ENCODE measurements at regions not wholly inside any gene's neighbourhood (a gene's known extent, or its start where the extent isn't known, plus 50 kb on each side); places are given as distances from the start of the nearest gene placed in this dataset.
"Not testable (repeated sequence)": the region's sequence is repeated elsewhere in the genome, so short reads cannot be mapped to it uniquely, and the experiment has no call there.

GRCh38 chr11:29244355-29244754 lies 772.5 kb downstream of the KCNA4 start:
- DNase-seq (ENCODE audit: low spot score), result no peak

DNA sequence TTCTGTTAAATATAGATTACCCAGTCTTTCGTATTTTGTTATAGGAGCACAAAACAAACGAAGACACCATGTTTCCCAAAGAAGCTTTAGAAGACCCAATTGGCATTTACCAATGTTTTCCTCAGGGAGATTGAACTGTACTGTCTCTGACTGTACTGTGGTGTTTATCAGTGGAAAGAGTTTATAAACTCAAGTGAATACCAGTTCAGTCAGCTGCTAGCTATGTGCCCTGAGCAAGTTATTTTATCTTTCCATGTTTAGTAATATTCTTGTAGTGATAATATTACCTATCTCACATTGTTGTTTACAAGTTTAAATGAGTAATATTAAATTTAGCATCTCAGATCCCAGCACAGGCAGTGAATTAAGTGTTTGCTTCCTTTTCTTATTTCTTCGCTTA lies 773.2 kb downstream of the KCNA4 start:
- no peak for DNase-seq (ENCODE audit: low spot score)

DNA sequence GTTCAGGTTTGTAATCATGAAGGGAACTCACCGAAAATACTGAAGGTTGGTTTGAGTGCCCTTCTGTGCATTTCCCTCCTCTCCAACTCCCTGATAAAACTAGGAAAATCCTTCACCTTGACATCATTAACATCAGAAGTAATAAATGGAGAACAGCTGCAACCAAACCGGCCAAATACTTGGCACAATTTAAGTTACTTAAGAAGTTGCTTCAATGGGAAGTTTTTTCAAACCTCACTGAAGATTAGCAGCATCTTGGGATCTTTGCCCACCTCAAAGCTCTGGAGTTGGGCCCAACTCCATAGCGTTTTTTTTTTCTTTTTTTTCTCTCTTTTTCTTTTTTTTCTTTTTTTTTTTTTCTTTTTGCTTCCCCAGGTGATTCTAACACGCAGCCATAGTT lies 784.8 kb downstream of the KCNA4 start:
- no peak for DNase-seq (ENCODE audit: low spot score)

DNA sequence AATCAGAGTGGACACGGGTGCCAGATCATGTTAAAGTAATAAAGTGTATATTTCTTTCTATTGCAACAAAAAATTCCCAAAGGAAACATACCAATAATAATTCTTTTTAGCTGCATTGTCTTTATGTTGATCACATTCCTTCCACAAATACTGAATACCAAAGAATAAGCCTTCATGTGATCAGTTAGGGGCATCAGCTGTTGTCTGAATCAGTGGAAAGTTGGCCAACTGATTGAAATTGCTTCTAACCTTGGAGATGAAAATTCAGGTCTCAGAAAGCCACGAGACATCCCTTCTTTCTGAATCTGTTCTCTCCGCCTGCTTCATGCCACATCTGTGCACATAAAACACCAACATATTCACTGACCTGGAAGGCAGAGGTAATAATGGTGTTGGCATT lies 785.2 kb downstream of the KCNA4 start:
- DNase-seq (ENCODE audit: low spot score), result no peak

- DNase-seq (ENCODE audit: low spot score), result no peak
These were observed 789.0 kb downstream of the KCNA4 start for GRCh38 chr11:29227811-29228210.

DNA sequence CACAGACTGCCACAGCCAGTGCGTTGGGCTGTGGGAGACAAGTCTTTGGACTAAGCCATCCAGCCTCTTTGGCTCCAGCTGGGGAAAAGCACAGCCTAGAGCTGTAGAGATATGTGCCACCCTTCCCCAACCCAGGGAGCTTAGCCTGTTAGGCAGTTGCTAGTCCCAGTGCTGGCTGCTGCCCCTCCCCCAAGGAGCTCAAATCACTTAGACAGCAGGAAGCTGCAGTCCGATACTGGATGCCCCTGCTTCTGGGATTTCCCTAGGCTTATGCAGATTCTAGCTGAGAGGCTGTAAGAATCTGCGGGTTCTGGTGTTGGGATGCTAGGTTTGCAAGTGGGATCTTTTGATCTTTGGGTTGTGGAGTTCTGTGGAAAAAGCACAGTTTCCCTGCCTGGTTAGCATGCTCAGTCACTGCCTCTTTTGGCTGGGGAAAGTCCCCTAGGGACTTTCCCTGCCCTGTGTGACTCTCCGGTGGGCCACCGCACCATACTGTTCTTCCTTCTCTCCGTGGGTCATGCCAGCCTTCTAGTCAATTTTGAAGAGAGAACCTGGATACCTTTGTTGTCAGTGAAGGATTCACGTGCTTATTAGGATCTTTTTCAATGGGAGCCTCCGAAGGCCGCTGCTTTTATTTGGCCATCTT lies 792.0 kb downstream of the KCNA4 start:
- DNase-seq (ENCODE audit: low spot score), result peak; percentile 24

DNA sequence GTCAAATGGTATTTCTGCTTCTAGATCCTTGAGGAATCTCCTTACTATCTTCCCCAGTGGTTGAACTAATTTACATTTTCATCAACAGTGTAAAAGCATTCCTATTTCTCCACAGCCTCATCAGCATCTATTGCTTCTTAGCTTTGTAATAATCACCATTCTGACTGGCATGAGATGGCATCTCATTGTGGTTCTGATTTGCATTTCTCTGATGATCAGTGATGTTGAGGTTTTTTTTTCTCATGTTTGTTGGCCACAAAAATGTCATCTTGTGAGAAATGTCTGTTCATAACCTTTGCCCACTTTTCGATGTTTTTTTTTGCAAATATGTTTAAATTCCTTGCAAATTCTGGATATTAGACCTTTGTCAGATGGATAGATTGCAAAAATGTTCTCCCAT lies 797.3 kb downstream of the KCNA4 start:
- DNase-seq (ENCODE audit: low spot score), result not testable (repeated sequence)

GRCh38 chr11:29217901-29218300 lies 798.9 kb downstream of the KCNA4 start:
- DNase-seq (ENCODE audit: low spot score), result no peak

- DNase-seq (ENCODE audit: low spot score), result no peak
These were observed 802.0 kb downstream of the KCNA4 start for GRCh38 chr11:29214833-29215232.

GRCh38 chr11:29211202-29211601 lies 805.6 kb downstream of the KCNA4 start:
- DNase-seq (ENCODE audit: low spot score), result no peak

- no peak for DNase-seq (ENCODE audit: low spot score)
These were observed 806.4 kb downstream of the KCNA4 start for GRCh38 chr11:29210426-29210825.

DNA sequence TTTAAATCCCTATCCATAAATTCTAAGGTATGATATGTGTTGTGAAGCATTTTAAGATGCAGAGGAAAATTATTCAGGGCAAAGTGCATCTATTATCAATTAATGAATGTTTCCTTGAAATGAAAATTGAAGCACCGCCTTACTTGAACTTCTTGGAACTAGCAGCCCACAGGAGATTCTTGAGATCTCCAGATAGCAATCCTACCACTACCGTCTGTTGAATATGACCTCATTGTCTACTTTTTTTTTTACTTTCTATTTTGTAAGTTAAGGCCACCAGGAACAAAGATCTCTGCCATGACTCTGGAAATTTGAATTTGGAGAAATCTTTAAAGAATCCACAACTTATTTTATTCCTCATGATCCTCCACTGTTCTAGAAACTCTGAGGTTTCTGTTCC lies 808.7 kb downstream of the KCNA4 start:
- DNase-seq (ENCODE audit: low spot score), result no peak

DNA sequence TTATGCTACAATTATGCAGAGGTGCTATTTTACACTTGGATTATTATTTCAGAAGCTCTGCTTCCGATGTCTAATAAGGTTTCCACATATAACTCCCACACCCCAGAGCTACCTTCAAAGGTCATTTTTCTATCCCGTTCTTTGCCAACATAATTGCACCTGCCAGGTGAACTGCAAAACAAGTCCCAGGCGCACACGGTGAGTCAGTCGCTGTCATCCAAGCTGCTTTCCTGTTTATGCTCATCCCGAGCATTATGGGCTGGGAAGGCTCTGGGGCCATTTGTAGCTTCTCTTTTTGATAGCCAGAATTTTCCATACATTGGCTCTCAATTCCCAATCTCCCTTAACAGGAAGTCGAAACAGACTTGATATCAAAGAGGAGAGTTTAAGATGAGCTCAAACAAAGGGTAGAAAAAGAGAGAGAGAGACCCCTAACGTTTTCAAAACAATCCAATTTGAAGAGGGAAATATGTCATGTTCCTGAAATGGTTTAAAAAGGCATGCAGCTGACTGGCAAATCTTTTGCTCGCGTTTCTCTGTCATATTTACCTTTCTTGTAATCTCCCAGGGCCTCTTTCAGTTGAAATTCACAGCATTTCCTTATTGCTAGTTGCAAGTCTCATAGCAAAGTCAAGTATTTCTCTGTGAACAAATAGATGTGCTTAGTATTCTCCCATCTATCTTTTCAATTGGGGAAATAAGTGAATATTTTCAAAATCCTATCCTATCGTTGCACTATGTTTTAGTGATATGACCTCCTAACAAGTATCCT lies 815.9 kb downstream of the KCNA4 start:
- DNase-seq (ENCODE audit: low spot score), result no peak

DNA sequence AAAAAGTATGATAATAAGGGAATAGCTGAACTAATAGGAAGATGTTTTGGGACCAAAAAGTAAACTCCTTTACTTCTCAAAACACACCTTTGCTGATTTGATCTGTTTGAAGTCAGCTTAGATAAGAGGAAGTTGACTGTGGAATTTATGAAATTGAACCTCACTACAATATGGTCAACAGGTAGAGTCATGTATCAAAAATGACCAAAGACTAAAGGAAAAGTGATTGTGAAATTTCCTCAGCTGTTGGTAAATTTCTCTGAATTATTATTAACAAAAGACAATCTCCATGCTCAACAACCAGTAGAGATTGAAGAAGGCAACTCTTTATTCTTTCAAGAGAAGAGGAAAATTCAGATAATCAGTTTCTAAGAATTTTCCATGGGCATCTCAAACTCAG lies 826.5 kb downstream of the KCNA4 start:
- no peak for DNase-seq (ENCODE audit: low spot score)

- DNase-seq (ENCODE audit: low spot score), result no peak
These were observed 829.6 kb downstream of the KCNA4 start for GRCh38 chr11:29187215-29187614.

- no peak for DNase-seq (ENCODE audit: low spot score)
These were observed 831.6 kb downstream of the KCNA4 start for GRCh38 chr11:29184939-29185890.

DNA sequence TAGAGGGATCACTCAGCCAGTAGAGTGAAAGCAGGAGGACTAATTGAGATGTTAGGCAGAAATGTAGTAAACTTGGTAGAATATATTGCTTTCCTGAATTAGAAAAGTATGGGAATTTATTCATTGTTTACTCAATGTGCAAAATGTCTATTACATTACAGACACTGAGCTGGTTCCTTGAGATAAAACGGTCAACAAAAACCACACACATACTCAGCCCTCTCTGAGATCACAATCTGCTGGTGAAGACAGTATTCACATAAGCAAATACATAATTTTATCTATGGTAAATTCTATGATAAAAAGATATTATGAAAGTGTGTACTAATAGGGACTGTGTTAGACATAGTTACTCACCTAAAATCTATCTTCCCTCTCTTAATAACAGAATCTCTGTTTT lies 833.5 kb downstream of the KCNA4 start:
- no peak for DNase-seq (ENCODE audit: low spot score)

DNA sequence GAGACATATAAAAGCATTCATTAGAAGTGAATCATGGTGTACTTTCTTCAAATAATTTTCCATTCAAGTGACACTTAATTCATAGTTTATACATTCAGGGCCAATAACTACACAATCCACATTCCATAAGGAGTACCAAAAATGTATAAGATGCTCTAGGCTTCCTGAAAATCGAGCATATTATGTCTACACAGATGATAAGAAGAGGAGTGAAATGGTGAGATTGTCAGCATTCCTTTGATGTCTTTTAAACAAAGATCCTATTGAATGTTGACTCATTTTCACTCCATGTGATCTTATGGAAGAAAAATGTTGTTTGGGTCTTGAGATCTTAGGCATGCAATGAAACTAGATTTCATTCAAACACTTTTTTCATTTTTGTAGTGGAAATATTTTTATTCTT lies 843.2 kb downstream of the KCNA4 start:
- no peak for DNase-seq (ENCODE audit: low spot score)

GRCh38 chr11:29171360-29171950 lies 845.4 kb downstream of the KCNA4 start:
- DNase-seq (ENCODE audit: low spot score), result no peak

GRCh38 chr11:29166306-29166705 lies 850.5 kb downstream of the KCNA4 start:
- no peak for DNase-seq (ENCODE audit: low spot score)

GRCh38 chr11:29163231-29163630 lies 853.6 kb downstream of the KCNA4 start:
- DNase-seq (ENCODE audit: low spot score), result no peak

DNA sequence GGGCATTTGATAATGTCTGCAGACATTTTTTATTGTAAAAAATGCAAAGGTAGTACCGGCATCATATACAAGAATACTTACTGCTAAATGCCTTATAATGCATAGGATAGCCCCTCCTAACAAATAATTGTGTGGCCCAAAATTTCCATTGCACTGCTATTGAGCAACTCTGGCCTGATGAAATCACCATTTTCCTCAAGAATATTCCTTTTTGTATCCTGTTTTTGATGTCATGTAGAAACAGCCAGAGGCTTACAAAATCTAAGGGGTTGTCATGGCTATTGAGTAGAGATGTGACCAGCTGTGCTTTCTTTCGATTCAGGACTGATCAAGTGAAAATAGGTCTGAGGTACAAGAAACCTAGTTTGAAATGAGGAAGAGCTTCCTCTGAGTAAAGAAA lies 854.3 kb downstream of the KCNA4 start:
- DNase-seq (ENCODE audit: low spot score), result no peak
